Loucy (cell line): ENCODE measurements at regions not wholly inside any gene's neighbourhood (a gene's known extent, or its start where the extent isn't known, plus 50 kb on each side); places are given as distances from the start of the nearest gene placed in this dataset.

Experiments used
- EZH2phosphoT487 ChIP-seq: fragments of 200-600 bp; IDR thresholded peaks from 2 replicates; pipeline ENCODE4 v1.6.1; 2018; ENCODE audit warnings: antibody characterized with exemption, mild to moderate bottlenecking, moderate library complexity, borderline replicate concordance
- TF ChIP-seq, protein P1 (sequence below): fragments of 200-600 bp; sonication (generic); conservative IDR thresholded peaks from 2 replicates; pipeline ENCODE4 v1.5.1; 2014; ENCODE audit warnings: mild to moderate bottlenecking, antibody characterized with exemption, low read length

GRCh38 chr3:117130222-117130621 lies 420.6 kb downstream of the TUSC7 start:
- TF ChIP-seq, protein P1, sequence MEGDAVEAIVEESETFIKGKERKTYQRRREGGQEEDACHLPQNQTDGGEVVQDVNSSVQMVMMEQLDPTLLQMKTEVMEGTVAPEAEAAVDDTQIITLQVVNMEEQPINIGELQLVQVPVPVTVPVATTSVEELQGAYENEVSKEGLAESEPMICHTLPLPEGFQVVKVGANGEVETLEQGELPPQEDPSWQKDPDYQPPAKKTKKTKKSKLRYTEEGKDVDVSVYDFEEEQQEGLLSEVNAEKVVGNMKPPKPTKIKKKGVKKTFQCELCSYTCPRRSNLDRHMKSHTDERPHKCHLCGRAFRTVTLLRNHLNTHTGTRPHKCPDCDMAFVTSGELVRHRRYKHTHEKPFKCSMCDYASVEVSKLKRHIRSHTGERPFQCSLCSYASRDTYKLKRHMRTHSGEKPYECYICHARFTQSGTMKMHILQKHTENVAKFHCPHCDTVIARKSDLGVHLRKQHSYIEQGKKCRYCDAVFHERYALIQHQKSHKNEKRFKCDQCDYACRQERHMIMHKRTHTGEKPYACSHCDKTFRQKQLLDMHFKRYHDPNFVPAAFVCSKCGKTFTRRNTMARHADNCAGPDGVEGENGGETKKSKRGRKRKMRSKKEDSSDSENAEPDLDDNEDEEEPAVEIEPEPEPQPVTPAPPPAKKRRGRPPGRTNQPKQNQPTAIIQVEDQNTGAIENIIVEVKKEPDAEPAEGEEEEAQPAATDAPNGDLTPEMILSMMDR = no peak
- no peak for TF ChIP-seq EZH2phosphoT487
